ENCODE measurements at regions not wholly inside any gene's neighbourhood (a gene's known extent, or its start where the extent isn't known, plus 50 kb on each side); places are given as distances from the start of the nearest gene placed in this dataset.
"Not testable (repeated sequence)": the region's sequence is repeated elsewhere in the genome, so short reads cannot be mapped to it uniquely, and the experiment has no call there.

GRCh38 chr13:76314495-76314894, 571.7 kb downstream of the KCTD12 start:
- no peaks in the 10 kb centered on the region for H3K36me3 ChIP-seq
- no peak overlapping the region for H3K27ac ChIP-seq
- no peaks in the 10 kb centered on the region for H3K27me3 ChIP-seq
- no peak for DNase-seq (ENCODE audit: low spot score)
- no peaks in the 10 kb centered on the region for H3K9me3 ChIP-seq
- no peak overlapping the region for H3K4me3 ChIP-seq
- no peaks in the 10 kb centered on the region for H3K4me1 ChIP-seq
- no peak for TF ChIP-seq CTCF (IDR thresholded peaks at IDR 0.05)

- no peak overlapping the region for H3K4me3 ChIP-seq
- TF ChIP-seq CTCF (IDR thresholded peaks at IDR 0.05), result peak in 1 of 2 donors; percentile 15
- DNase-seq (ENCODE audit: low spot score), result no peak
- H3K27ac ChIP-seq, result peak overlapping the region in 1 of 2 donors; percentile 7
- H3K4me1 ChIP-seq, result peaks cover 0 to 12% of the 10 kb centered on the region in 2 donors
- no peaks in the 10 kb centered on the region for H3K9me3 ChIP-seq
- H3K36me3 ChIP-seq, result no peaks in the 10 kb centered on the region
- H3K27me3 ChIP-seq, result no peaks in the 10 kb centered on the region
Observed at GRCh38 chr13:76307142-76307541, 579.1 kb downstream of the KCTD12 start.

GRCh38 chr13:76300688-76301087, 585.5 kb downstream of the KCTD12 start:
- H3K36me3 ChIP-seq, result no peaks in the 10 kb centered on the region

GRCh38 chr13:76297331-76297730, 588.9 kb downstream of the KCTD12 start:
- TF ChIP-seq CTCF (IDR thresholded peaks at IDR 0.05), result no peak
- H3K36me3 ChIP-seq, result no peaks in the 10 kb centered on the region
- no peak overlapping the region for H3K27ac ChIP-seq
- no peaks in the 10 kb centered on the region for H3K27me3 ChIP-seq
- H3K4me1 ChIP-seq, result no peaks in the 10 kb centered on the region
- DNase-seq (ENCODE audit: low spot score), result no peak
- no peak overlapping the region for H3K4me3 ChIP-seq
- H3K9me3 ChIP-seq, result no peaks in the 10 kb centered on the region

More at GRCh38 chr13:76300688-76301087, 585.5 kb downstream of the KCTD12 start:
- Histone ChIP-seq H3K27ac (no peak overlapping the region), H3K4me1 (no peaks in the 10 kb centered on the region), H3K27me3 (no peaks in the 10 kb centered on the region), H3K4me3 (no peak overlapping the region), H3K9me3 (no peaks in the 10 kb centered on the region)
- no peak for DNase-seq (ENCODE audit: low spot score)
- no peak for TF ChIP-seq CTCF (IDR thresholded peaks at IDR 0.05)

- DNase-seq (ENCODE audit: low spot score), result no peak
- H3K36me3 ChIP-seq, result no peaks in the 10 kb centered on the region
- H3K4me3 ChIP-seq, result no peak overlapping the region
- no peak overlapping the region for H3K27ac ChIP-seq
- H3K27me3 ChIP-seq, result no peaks in the 10 kb centered on the region
- TF ChIP-seq CTCF (IDR thresholded peaks at IDR 0.05), result no peak
- H3K4me1 ChIP-seq, result no peaks in the 10 kb centered on the region
- H3K9me3 ChIP-seq, result no peaks in the 10 kb centered on the region
Observed at GRCh38 chr13:76296751-76297150, 589.5 kb downstream of the KCTD12 start.

GRCh38 chr13:76295020-76295419, 591.2 kb downstream of the KCTD12 start:
- DNase-seq (ENCODE audit: low spot score); H3K36me3 ChIP-seq; H3K4me3 ChIP-seq; H3K27me3 ChIP-seq; H3K9me3 ChIP-seq; H3K4me1 ChIP-seq: not testable (repeated sequence)
- peak overlapping the region in 1 of 2 donors; percentile 31 for H3K27ac ChIP-seq

Measured in right atrium auricular region (tissue), 2 donors.